ENCODE measurements at regions not wholly inside any gene's neighbourhood (a gene's known extent, or its start where the extent isn't known, plus 50 kb on each side); places are given as distances from the start of the nearest gene placed in this dataset.

DNA sequence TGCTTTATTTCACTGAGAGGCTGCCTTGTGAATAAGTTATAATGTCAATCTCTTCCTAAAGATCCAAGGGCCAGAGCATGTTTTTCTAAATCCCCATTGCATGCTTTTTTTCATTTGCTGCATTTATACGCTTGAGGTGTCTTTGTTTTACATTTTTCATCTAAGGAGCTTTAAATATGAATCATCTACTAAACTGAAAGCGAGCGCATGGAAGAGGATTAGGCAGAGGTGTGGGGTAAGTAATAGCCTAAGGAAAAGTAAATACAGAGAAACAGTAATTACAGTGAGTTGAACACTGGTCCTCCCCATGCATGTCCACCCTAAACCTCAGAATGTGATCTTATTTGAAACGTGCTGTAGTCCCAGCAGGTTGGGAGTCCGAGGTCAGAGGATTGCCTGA lies 76.4 kb upstream of the METAP2 start:
- intact Hi-C loops (cut with DNase I) = no loop called here

DNA sequence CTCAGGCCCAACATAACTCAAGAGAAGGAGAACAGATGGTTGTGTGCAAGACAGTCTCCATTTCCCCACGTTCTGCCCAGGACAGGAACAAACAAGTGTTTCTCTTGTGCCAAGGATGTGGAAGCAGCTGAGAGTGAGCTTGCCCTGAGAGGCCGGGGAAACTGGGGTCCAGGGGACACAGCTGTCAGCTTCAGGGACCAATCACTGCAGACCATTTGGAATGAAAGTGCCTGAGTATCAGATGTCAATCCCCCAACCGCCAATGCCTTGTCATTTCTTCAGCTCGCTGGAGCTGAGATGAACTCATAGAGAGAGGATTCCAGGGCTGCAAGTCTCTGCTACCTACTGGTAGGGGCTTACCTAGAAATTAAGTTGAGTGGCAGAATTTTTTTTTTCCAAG lies 71.9 kb upstream of the METAP2 start:
- WGBS, 4 donors = 45 to 53% (median 48%) methylated on average over 4 of the region's 4 CpGs
- Histone ChIP-seq H3K27ac (no peak overlapping the region), H3K36me3 (no peaks in the 10 kb centered on the region), H3K4me1 (no peaks in the 10 kb centered on the region), H3K9me3 (no peaks in the 10 kb centered on the region), H3K27me3 (peaks cover 0 to 4% (median 0%) of the 10 kb centered on the region in 9 donors), H3K4me3 (no peak overlapping the region)
- no peak for ATAC-seq
- intact Hi-C loops (cut with DNase I) = no loop called here
- TF ChIP-seq POLR2A (IDR thresholded peaks at IDR 0.05) = no peak
- TF ChIP-seq, protein P1, sequence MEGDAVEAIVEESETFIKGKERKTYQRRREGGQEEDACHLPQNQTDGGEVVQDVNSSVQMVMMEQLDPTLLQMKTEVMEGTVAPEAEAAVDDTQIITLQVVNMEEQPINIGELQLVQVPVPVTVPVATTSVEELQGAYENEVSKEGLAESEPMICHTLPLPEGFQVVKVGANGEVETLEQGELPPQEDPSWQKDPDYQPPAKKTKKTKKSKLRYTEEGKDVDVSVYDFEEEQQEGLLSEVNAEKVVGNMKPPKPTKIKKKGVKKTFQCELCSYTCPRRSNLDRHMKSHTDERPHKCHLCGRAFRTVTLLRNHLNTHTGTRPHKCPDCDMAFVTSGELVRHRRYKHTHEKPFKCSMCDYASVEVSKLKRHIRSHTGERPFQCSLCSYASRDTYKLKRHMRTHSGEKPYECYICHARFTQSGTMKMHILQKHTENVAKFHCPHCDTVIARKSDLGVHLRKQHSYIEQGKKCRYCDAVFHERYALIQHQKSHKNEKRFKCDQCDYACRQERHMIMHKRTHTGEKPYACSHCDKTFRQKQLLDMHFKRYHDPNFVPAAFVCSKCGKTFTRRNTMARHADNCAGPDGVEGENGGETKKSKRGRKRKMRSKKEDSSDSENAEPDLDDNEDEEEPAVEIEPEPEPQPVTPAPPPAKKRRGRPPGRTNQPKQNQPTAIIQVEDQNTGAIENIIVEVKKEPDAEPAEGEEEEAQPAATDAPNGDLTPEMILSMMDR (IDR thresholded peaks at IDR 0.05) = no peak
- no peak for DNase-seq

More for the DNA sequence above, 76.4 kb upstream of the METAP2 start:
- Histone ChIP-seq H3K27ac (no peak overlapping the region), H3K4me3 (no peak overlapping the region), H3K27me3 (peaks cover 0 to 8% (median 0%) of the 10 kb centered on the region in 9 donors), H3K36me3 (no peaks in the 10 kb centered on the region), H3K4me1 (no peaks in the 10 kb centered on the region), H3K9me3 (peaks cover 0 to 17% (median 0%) of the 10 kb centered on the region in 12 donors)
- 65 to 72% (median 69%) methylated on average over 5 of the region's 5 CpGs for WGBS, 4 donors
- DNase-seq (no peak), ATAC-seq (no peak)
- no peak for TF ChIP-seq POLR2A (IDR thresholded peaks at IDR 0.05)
- TF ChIP-seq, protein P1 (IDR thresholded peaks at IDR 0.05) = no peak

DNA sequence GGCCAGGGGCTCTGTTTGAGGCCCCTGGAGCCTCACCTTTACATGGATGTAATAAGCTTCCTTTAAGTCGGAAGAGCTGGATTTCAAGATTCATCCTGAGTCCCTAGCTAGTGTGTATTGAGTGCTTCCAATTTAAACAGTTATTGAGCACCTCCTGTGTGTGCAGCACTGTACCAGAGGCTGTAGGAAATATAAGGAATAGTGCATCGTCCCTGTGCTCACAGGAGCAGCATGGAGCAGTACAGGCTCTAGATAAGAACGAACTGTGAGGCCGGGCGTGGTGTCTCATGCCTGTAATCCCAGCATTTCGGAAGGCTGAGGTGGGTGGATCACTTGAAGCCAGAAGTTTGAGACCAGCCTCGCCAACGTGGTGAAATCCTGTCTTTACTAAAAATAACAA lies 65.8 kb upstream of the METAP2 start:
- no peak overlapping the region for H3K27ac ChIP-seq
- DNase-seq = no peak
- no peaks in the 10 kb centered on the region for H3K27me3 ChIP-seq
- intact Hi-C loops (cut with DNase I) = no loop called here
- WGBS, 4 donors = 67 to 84% (median 70%) methylated on average over 8 of the region's 8 CpGs
- TF ChIP-seq POLR2A (IDR thresholded peaks at IDR 0.05) = no peak
- TF ChIP-seq, protein P1 (IDR thresholded peaks at IDR 0.05) = no peak
- H3K9me3 ChIP-seq = no peaks in the 10 kb centered on the region
- no peak overlapping the region for H3K4me3 ChIP-seq
- no peaks in the 10 kb centered on the region for H3K4me1 ChIP-seq
- no peak for ATAC-seq
- H3K36me3 ChIP-seq = no peaks in the 10 kb centered on the region

DNA sequence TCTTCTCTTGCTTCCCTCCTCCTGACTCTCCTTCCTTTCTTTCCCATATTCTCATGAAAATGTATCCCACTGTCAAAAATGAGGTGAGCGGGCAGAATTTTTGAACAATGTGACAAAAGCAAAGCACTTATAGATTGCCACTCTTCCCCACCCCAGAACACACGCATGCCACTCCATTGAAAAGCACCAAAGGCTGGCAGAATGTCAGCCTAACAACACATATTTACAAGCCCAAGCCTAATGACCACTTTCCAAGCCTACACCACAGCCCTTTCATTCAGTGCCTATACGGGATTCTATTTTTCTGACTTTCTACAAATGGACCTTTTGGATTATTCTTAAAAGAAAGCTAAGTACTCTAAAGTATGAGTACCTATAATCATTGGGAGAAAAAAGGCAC lies 62.9 kb upstream of the METAP2 start:
- H3K36me3 ChIP-seq = no peaks in the 10 kb centered on the region
- TF ChIP-seq POLR2A (IDR thresholded peaks at IDR 0.05) = no peak
- TF ChIP-seq, protein P1 (IDR thresholded peaks at IDR 0.05) = no peak
- no peak for ATAC-seq
- DNase-seq = no peak
- no peaks in the 10 kb centered on the region for H3K27me3 ChIP-seq
- H3K4me1 ChIP-seq = no peaks in the 10 kb centered on the region
- no peaks in the 10 kb centered on the region for H3K9me3 ChIP-seq
- WGBS, 4 donors = 76 to 96% (median 92%) methylated on average over 3 of the region's 3 CpGs
- H3K4me3 ChIP-seq = no peak overlapping the region
- no peak overlapping the region for H3K27ac ChIP-seq
- intact Hi-C loops (cut with DNase I) = no loop called here
